ENCODE measurements at regions not wholly inside any gene's neighbourhood (a gene's known extent, or its start where the extent isn't known, plus 50 kb on each side); places are given as distances from the start of the nearest gene placed in this dataset.
"Not testable (repeated sequence)": the region's sequence is repeated elsewhere in the genome, so short reads cannot be mapped to it uniquely, and the experiment has no call there.

DNA sequence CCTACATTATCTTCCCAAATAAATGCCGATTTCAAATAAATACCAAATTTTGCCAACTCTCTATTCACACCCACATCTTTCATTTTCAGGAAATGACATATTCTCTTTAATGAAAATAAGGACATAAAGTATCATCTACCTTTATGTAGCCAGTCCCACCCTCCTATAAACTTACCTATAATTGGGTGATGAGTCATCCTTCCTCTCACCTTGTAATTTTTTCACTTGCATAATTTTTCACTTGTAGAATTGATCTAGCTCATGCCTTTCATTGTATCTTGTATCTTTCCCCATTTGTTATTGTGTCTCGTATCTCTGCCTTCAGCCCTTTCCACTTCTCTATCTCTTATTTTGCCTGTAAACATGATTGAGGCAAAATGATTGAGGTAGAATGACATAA, 135.3 kb upstream of the NIPA1 start:
- H2AFZ ChIP-seq (ENCODE audit: low read length); H4K8ac ChIP-seq (ENCODE audit: extremely low read depth, insufficient read depth, low read length); H3K56ac ChIP-seq (replicated peaks; ENCODE audit: insufficient read length, low read depth, low read length); H3K36me3 ChIP-seq (ENCODE audit: control insufficient read depth in 2 of 4, insufficient read depth in 4 of 4, low read length in 3 of 4); H2BK20ac ChIP-seq (ENCODE audit: low read length); H3K9me3 ChIP-seq (ENCODE audit: insufficient read depth in 2 of 2, low read depth in 1 of 2, low read length in 1 of 2); H3K9ac ChIP-seq (replicated peaks in 1 of 4; ENCODE audit: extremely low read depth in 1 of 4, low read depth in 3 of 4, low read length in 3 of 4); H4K5ac ChIP-seq (ENCODE audit: insufficient read length, low read depth, low read length); H3K27ac ChIP-seq (ENCODE audit: low read depth, low read length); H3K18ac ChIP-seq (ENCODE audit: extremely low read depth, low read length); H2BK5ac ChIP-seq (ENCODE audit: low read depth, low read length); H4K20me1 ChIP-seq (replicated peaks in 1 of 2; ENCODE audit: control insufficient read depth in 1 of 2, insufficient read depth in 2 of 2, low read length in 2 of 2); FAIRE-seq; H4K91ac ChIP-seq (replicated peaks; ENCODE audit: insufficient read length, low read length); H3K23me2 ChIP-seq (ENCODE audit: low read depth, low read length); DNase-seq (ENCODE audit: low read depth in 1 of 2, low spot score in 2 of 2); H3K4me2 ChIP-seq (ENCODE audit: insufficient read depth in 1 of 2, low read depth in 2 of 2, low read length in 2 of 2); H3K79me2 ChIP-seq (ENCODE audit: control insufficient read depth in 1 of 2, insufficient read depth in 2 of 2, low read length in 2 of 2); H2BK12ac ChIP-seq (ENCODE audit: low read depth, low read length); H3K14ac ChIP-seq (ENCODE audit: insufficient read length); H2BK15ac ChIP-seq (ENCODE audit: low read length); H3K23ac ChIP-seq (ENCODE audit: insufficient read length); H3K4ac ChIP-seq (replicated peaks; ENCODE audit: insufficient read length, low read depth, low read length); H2BK120ac ChIP-seq (replicated peaks; ENCODE audit: low read depth, low read length); POLR2A ChIA-PET (ENCODE audit: partially characterized antibody); H2AK5ac ChIP-seq (ENCODE audit: low read depth, low read length); H3K79me1 ChIP-seq (ENCODE audit: low read depth, low read length); CTCF ChIA-PET (ENCODE audit: partially characterized antibody); H3K27me3 ChIP-seq (replicated peaks in 1 of 4; ENCODE audit: control insufficient read depth in 3 of 4, extremely low read depth in 1 of 4, insufficient read depth in 3 of 4, low read length in 3 of 4); H3K4me1 ChIP-seq (replicated peaks in 1 of 4; ENCODE audit: control insufficient read depth in 3 of 4, insufficient read depth in 4 of 4, low read length in 3 of 4); H3K4me3 ChIP-seq (ENCODE audit: extremely low read depth in 1 of 4, insufficient read depth in 2 of 4, low read depth in 3 of 4, low read length in 4 of 4): not testable (repeated sequence)
- 88% methylated on average over 2 of the region's 2 CpGs; no CpG with 5 or more reads in 1 of the 2 experiments for WGBS, 2 experiments (ENCODE audit: extremely low coverage in 1 of 2, insufficient coverage in 1 of 2, insufficient read length in 1 of 2, insufficient replicate concordance in 2 of 2, low coverage in 1 of 2, low lambda C conversion rate in 2 of 2, missing lambda C conversion rate in 1 of 2)

Measured in H1 (cell line).